Keratinocyte (primary cell): ENCODE measurements at regions not wholly inside any gene's neighbourhood (a gene's known extent, or its start where the extent isn't known, plus 50 kb on each side); places are given as distances from the start of the nearest gene placed in this dataset.

Source experiments
- DNase-seq: peaks from one replicate; pipeline ENCODE4 v3.0.0-alpha.2; 2011; ENCODE audit warnings: low read depth, missing footprints, low spot score
- FAIRE-seq: peaks from 2 replicates; lab custom pipeline; 2011; peaks lifted over from hg19 to GRCh38; lab: Jason Lieb, UNC
- H2AFZ ChIP-seq: 2 replicates; pipeline ENCODE4 v1.6.0; 2012; ENCODE audit warnings: low read length, control low read depth, inconsistent platforms; ENCODE audit not compliant: control insufficient read depth
- H3K27ac ChIP-seq: 2 replicates; pipeline ENCODE4 v1.5.1; 2011; ENCODE audit warnings: low read length; ENCODE audit not compliant: control insufficient read depth, insufficient read depth
- H3K27me3 ChIP-seq: 3 replicates; pipeline ENCODE4 v1.6.0; 2011; ENCODE audit warnings: low read length; ENCODE audit not compliant: control insufficient read depth, insufficient read depth; ENCODE audit errors: extremely low read depth
- H3K36me3 ChIP-seq, 2 experiments: 2 replicates in 1 of 2; 3 replicates in 1 of 2; pipeline ENCODE4 v1.5.1; 2011; ENCODE audit warnings: low read length in 2 of 2, mild to moderate bottlenecking in 1 of 2; ENCODE audit not compliant: control insufficient read depth in 2 of 2, insufficient read depth in 2 of 2; ENCODE audit errors: extremely low read depth in 1 of 2
- H3K4me1 ChIP-seq: 3 replicates; pipeline ENCODE4 v1.5.1; 2011; ENCODE audit warnings: low read length; ENCODE audit not compliant: control insufficient read depth, insufficient read depth; ENCODE audit errors: extremely low read depth
- H3K4me2 ChIP-seq: 3 replicates; pipeline ENCODE4 v1.6.0; 2011; ENCODE audit warnings: low read depth, low read length; ENCODE audit not compliant: control insufficient read depth, insufficient read depth; ENCODE audit errors: extremely low read depth
- H3K4me3 ChIP-seq, 3 experiments: fragments of 200-600 bp in 1 of 3; sonication (generic) in 1 of 3; 2 replicates in 2 of 3; 3 replicates in 1 of 3; pipeline ENCODE4 v1.5.1; 2011 to 2016; ENCODE audit warnings: low read length in 3 of 3, mild to moderate bottlenecking in 3 of 3, control low read depth in 2 of 3, inconsistent platforms in 1 of 3, low read depth in 1 of 3, mixed read lengths in 1 of 3, mixed run types in 1 of 3, moderate library complexity in 1 of 3; ENCODE audit not compliant: control insufficient read depth in 2 of 3, insufficient read depth in 2 of 3; ENCODE audit errors: extremely low read depth in 1 of 3
- H3K79me2 ChIP-seq: 2 replicates; pipeline ENCODE4 v1.6.0; 2012; ENCODE audit warnings: low read length; ENCODE audit not compliant: control insufficient read depth, insufficient read depth
- H3K9ac ChIP-seq: 3 replicates; pipeline ENCODE4 v1.6.0; 2011; ENCODE audit warnings: low read length; ENCODE audit not compliant: control insufficient read depth, insufficient read depth; ENCODE audit errors: extremely low read depth
- H3K9me1 ChIP-seq: 3 replicates; pipeline ENCODE4 v1.6.0; 2011; ENCODE audit warnings: low read length; ENCODE audit not compliant: control insufficient read depth, insufficient read depth; ENCODE audit errors: extremely low read depth
- H3K9me3 ChIP-seq: 2 replicates; pipeline ENCODE4 v1.5.1; 2012; ENCODE audit warnings: low read depth, low read length; ENCODE audit not compliant: control insufficient read depth
- H4K20me1 ChIP-seq: 3 replicates; pipeline ENCODE4 v1.6.0; 2011; ENCODE audit warnings: low read length; ENCODE audit not compliant: control insufficient read depth, insufficient read depth; ENCODE audit errors: extremely low read depth
- CTCF ChIP-seq, 3 experiments: IDR thresholded peaks in 1 of 3; conservative IDR thresholded peaks in 1 of 3; optimal IDR thresholded peaks in 1 of 3; 2 replicates in 2 of 3; 3 replicates in 1 of 3; pipeline versions ENCODE3 to v1.5.1; 2011; ENCODE audit warnings: low read length in 3 of 3, mild to moderate bottlenecking in 3 of 3, moderate library complexity in 2 of 3, control low read depth in 1 of 3, inconsistent platforms in 1 of 3; ENCODE audit not compliant: insufficient read depth in 2 of 3; ENCODE audit errors: extremely low read depth in 1 of 3
- EZH2 ChIP-seq: IDR thresholded peaks from one replicate; pipeline ENCODE4 v1.6.1; 2012; ENCODE audit warnings: inconsistent platforms, mild to moderate bottlenecking, low read length, moderate library complexity
- dilution Hi-C: fragments of 300-500 bp; cut with MboI; formaldehyde crosslinking; loops from one replicate; pipeline ENCODE4 v1.7.0; 2020; ENCODE audit warnings: low sequenced_read_pairs; ENCODE audit not compliant: extremely low pct_ligation_motif_present

DNA sequence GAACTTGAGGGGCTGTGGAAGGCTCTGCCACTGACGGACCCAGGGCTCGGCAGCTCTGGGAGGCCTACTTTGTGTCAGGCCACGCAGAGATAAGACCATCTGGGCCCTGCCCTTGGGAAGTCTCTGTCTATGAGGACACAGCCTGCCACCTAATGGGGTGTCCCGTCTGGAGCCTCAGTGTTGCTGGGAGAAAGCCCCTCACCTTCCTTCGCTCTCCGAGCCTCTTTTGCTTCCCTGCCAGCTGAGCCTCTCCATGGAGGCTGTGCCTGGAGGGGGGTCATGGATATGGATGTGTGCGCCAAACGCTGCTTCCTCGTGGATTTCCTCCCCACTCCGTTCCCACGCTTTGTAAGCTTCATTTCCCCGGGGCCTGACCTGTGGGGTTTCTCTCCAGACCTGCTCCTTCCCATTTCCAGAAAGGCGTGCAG, 228.8 kb downstream of the SEC14L1 start:
- Histone ChIP-seq H3K4me1 (peaks cover 55% of the 10 kb centered on the region), H3K27ac (no peak overlapping the region)
- DNase-seq = no peak

DNA sequence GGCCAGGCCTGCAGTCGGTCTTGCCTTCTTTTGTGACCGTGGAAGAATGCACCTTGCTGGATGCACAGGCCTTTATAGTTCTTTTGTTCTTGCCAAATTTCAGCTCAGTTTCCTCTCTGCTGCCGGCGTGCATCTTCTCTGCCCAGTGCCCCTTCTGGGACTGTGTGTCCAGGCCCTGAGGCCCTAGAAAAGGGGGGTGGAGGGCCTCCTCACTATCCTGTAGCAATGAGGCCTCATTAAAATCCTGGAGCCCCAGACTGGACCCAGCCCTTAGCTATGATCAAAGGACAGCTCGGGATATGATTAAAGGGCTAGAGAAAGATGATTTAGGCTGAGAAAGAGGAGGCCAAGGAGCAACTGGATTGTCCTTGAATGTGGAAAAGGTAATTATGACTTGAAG, 229.8 kb downstream of the SEC14L1 start:
- dilution Hi-C loops = no loop called here
- H3K4me1 ChIP-seq = peaks cover 45% of the 10 kb centered on the region
- H3K36me3 ChIP-seq = peaks cover 0 to 15% of the 10 kb centered on the region in 2 experiments
- H3K79me2 ChIP-seq = peaks cover 95% of the 10 kb centered on the region
- H3K27ac ChIP-seq = no peak overlapping the region
- peaks cover 24% of the 10 kb centered on the region for H3K9me1 ChIP-seq
- no peaks in the 10 kb centered on the region for H3K9me3 ChIP-seq
- peaks cover 76% of the 10 kb centered on the region for H4K20me1 ChIP-seq
- H3K9ac ChIP-seq = no peak overlapping the region
- no peak for DNase-seq
- no peak overlapping the region for H3K4me3 ChIP-seq
- no peaks in the 10 kb centered on the region for H3K27me3 ChIP-seq
- no peak for FAIRE-seq
- no peak for TF ChIP-seq CTCF (optimal IDR thresholded peaks at IDR 0.05 in 1 of 3, IDR thresholded peaks at IDR 0.05 in 1 of 3, conservative IDR thresholded peaks at IDR 0.05 in 1 of 3; ENCODE audit: extremely low read depth in 1 of 3, insufficient read depth in 2 of 3, low read length in 3 of 3)
- TF ChIP-seq EZH2 = no peak
- no peak overlapping the region for H3K4me2 ChIP-seq
- H2AFZ ChIP-seq = no peak overlapping the region

More for the DNA sequence above, 228.8 kb downstream of the SEC14L1 start:
- no peak for FAIRE-seq
- Histone ChIP-seq H3K9me1 (peaks cover 27% of the 10 kb centered on the region), H4K20me1 (peaks cover 75% of the 10 kb centered on the region), H3K9me3 (no peaks in the 10 kb centered on the region), H3K27me3 (no peaks in the 10 kb centered on the region), H3K79me2 (peaks cover 95% of the 10 kb centered on the region), H3K4me2 (no peak overlapping the region), H3K36me3 (peaks cover 2 to 20% of the 10 kb centered on the region in 2 experiments), H3K4me3 (no peak overlapping the region), H2AFZ (no peak overlapping the region), H3K9ac (no peak overlapping the region)
- TF ChIP-seq EZH2 (no peak), CTCF (optimal IDR thresholded peaks at IDR 0.05 in 1 of 3, IDR thresholded peaks at IDR 0.05 in 1 of 3, conservative IDR thresholded peaks at IDR 0.05 in 1 of 3; ENCODE audit: extremely low read depth in 1 of 3, insufficient read depth in 2 of 3, low read length in 3 of 3) (no peak)
- dilution Hi-C loops = no loop called here
